Left lung (tissue), 4 donors: ENCODE measurements at regions not wholly inside any gene's neighbourhood (a gene's known extent, or its start where the extent isn't known, plus 50 kb on each side); places are given as distances from the start of the nearest gene placed in this dataset.
"Not testable (repeated sequence)": the region's sequence is repeated elsewhere in the genome, so short reads cannot be mapped to it uniquely, and the experiment has no call there.

Source experiments
- ATAC-seq: fragments of 200-7000 bp; cut with Tn5 transposase; one replicate; pipeline ENCODE4 v1.9.1; 2020; ENCODE audit warnings: moderate library complexity
- DNase-seq, 4 donors: peaks; one replicate each; pipeline ENCODE4 v3.0.0-alpha.2; 2013 to 2020
- H3K27ac ChIP-seq, 2 donors: fragments of 200-600 bp; sonication (generic) in 1 of 2; one replicate each; pipeline versions ENCODE4 v1.5.0 to v1.8.0; 2020 to 2021
- H3K27me3 ChIP-seq, 2 donors: fragments of 200-600 bp; sonication (generic) in 1 of 2; one replicate each; pipeline versions ENCODE4 v1.5.0 to v1.8.0; 2020 to 2021
- H3K36me3 ChIP-seq, 2 donors: fragments of 200-600 bp; sonication (generic) in 1 of 2; one replicate each; pipeline versions ENCODE4 v1.5.0 to v1.8.0; 2020 to 2021
- H3K4me1 ChIP-seq, 2 donors: fragments of 200-600 bp; one replicate each; pipeline ENCODE4 v1.8.0; 2021
- H3K4me3 ChIP-seq, 2 donors: fragments of 200-600 bp; sonication (generic) in 1 of 2; one replicate each; pipeline versions ENCODE4 v1.5.0 to v1.8.0; 2020 to 2021; ENCODE audit warnings: mild to moderate bottlenecking in 1 of 2
- H3K9me3 ChIP-seq, 2 donors: fragments of 200-600 bp; sonication (generic) in 1 of 2; one replicate each; pipeline versions ENCODE4 v1.5.0 to v1.8.0; 2020 to 2021
- CTCF ChIP-seq, 2 donors: fragments of 200-600 bp; sonication (generic) in 1 of 2; IDR thresholded peaks; one replicate each; pipeline versions ENCODE4 v1.5.0 to v1.8.0; 2021; ENCODE audit warnings: antibody characterized with exemption in 2 of 2
- intact Hi-C, 2 donors: fragments of 100-400 bp; cut with DNase I; formaldehyde crosslinking; loops; one replicate each; pipeline versions ENCODE4 v1.11.2 to v1.14.2; 2022
- donor health status: DM: no; HTN: yes; CAD: no.
- donor health status: DM: no; HTN: no; CAD: no.

- H3K27ac ChIP-seq = no peak overlapping the region
- intact Hi-C loops = no loop called here
- no peak overlapping the region for H3K4me3 ChIP-seq
- DNase-seq (no peak), ATAC-seq (no peak)
- H3K9me3 ChIP-seq = peaks cover 0 to 19% of the 10 kb centered on the region in 2 donors
- H3K36me3 ChIP-seq = no peaks in the 10 kb centered on the region
- no peaks in the 10 kb centered on the region for H3K4me1 ChIP-seq
- H3K27me3 ChIP-seq = no peaks in the 10 kb centered on the region
- no peak for TF ChIP-seq CTCF (IDR thresholded peaks at IDR 0.05)
Measured at GRCh38 chr5:17333755-17334154, 116.3 kb downstream of the BASP1 start.

DNA sequence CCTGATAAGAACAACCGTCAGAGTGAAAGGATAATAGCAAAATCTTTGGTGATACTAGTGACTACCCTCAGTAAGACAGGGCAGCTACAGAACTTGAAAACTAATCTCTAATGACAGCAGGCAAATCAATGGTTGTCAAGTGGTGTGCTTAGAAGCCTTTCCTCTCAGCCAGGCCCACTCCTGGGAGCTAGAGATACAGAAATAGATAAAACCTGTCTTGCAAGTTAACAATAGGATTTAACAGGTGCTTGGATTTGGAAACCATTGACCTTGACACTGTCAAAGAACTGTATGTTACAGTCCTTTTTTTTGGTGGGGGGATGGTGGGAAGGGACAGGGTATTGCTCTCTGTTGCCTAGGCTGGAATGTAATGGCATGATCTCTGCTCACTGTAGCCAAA, 118.6 kb downstream of the BASP1 start:
- ATAC-seq = no peak
- no peak overlapping the region for H3K4me3 ChIP-seq
- peaks cover 0 to 19% of the 10 kb centered on the region in 2 donors for H3K9me3 ChIP-seq
- H3K27me3 ChIP-seq = no peaks in the 10 kb centered on the region
- no peak overlapping the region for H3K27ac ChIP-seq
- H3K4me1 ChIP-seq = peaks cover 0 to 3% of the 10 kb centered on the region in 2 donors
- no peak for DNase-seq
- H3K36me3 ChIP-seq = no peaks in the 10 kb centered on the region
- intact Hi-C loops = no loop called here
- no peak for TF ChIP-seq CTCF (IDR thresholded peaks at IDR 0.05)

GRCh38 chr5:17336723-17337122, 119.3 kb downstream of the BASP1 start:
- H3K27me3 ChIP-seq, ATAC-seq, DNase-seq, H3K4me3 ChIP-seq, H3K36me3 ChIP-seq, H3K4me1 ChIP-seq, intact Hi-C loops, H3K27ac ChIP-seq: not testable (repeated sequence)
- H3K9me3 ChIP-seq = peaks cover 0 to 19% of the 10 kb centered on the region in 2 donors

GRCh38 chr5:17339841-17340240, 122.4 kb downstream of the BASP1 start:
- H3K4me1 ChIP-seq = peaks cover 0 to 4% of the 10 kb centered on the region in 2 donors
- peaks cover 0 to 15% of the 10 kb centered on the region in 2 donors for H3K9me3 ChIP-seq
- DNase-seq (no peak), ATAC-seq (no peak)
- no peak overlapping the region for H3K4me3 ChIP-seq
- TF ChIP-seq CTCF (IDR thresholded peaks at IDR 0.05) = no peak
- no peaks in the 10 kb centered on the region for H3K27me3 ChIP-seq
- H3K36me3 ChIP-seq = no peaks in the 10 kb centered on the region
- no peak overlapping the region for H3K27ac ChIP-seq
- intact Hi-C loops = no loop called here

DNA sequence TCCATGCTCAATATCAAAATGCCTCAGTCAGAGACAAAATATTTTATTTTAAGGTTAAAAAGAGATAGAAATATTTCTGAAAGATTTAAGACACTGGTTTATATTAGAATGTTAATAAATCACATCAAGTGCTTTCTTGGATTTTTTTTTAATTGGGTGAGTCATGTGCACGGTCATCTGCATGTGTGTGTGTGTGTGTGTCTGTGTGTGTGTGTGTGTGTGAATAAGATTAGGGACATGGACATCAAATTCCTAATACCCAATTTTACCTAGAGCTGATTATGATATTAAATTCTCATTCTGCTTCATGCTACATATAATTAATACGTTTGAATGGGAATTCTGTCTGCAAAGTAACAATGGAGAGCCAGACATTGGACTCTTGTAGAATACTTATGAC, 122.9 kb downstream of the BASP1 start:
- intact Hi-C loops = no loop called here
- ATAC-seq (no peak), DNase-seq (no peak)
- peaks cover 0 to 15% of the 10 kb centered on the region in 2 donors for H3K9me3 ChIP-seq
- H3K27ac ChIP-seq = no peak overlapping the region
- H3K27me3 ChIP-seq = no peaks in the 10 kb centered on the region
- no peak overlapping the region for H3K4me3 ChIP-seq
- peaks cover 0 to 4% of the 10 kb centered on the region in 2 donors for H3K4me1 ChIP-seq
- no peaks in the 10 kb centered on the region for H3K36me3 ChIP-seq
- TF ChIP-seq CTCF (IDR thresholded peaks at IDR 0.05) = no peak

DNA sequence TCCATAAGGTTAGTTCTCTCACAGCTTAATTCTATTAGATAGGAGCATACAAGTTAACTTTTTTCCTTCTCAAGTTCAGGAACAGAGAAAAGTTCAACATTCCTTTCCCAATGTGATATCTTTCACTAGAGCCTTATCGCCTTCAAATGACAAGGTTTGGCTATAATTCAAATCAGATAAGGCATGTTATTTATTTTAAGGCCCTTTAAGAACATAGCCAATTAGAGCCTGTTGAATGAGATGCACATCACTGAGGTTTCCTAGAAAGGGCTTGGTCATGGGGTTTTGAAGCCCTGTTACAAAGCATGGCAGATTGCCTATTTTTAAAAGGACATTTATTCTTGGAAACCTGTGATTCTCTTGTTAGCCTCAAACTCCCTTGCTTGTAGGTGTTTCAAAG, 123.4 kb downstream of the BASP1 start:
- TF ChIP-seq CTCF (IDR thresholded peaks at IDR 0.05) = no peak
- Histone ChIP-seq H3K4me3 (no peak overlapping the region), H3K27me3 (no peaks in the 10 kb centered on the region), H3K36me3 (no peaks in the 10 kb centered on the region), H3K9me3 (peaks cover 0 to 15% of the 10 kb centered on the region in 2 donors), H3K4me1 (peaks cover 0 to 4% of the 10 kb centered on the region in 2 donors), H3K27ac (no peak overlapping the region)
- ATAC-seq (peak; percentile 40), DNase-seq (peak in 1 of 4 donors; percentile 51)
- intact Hi-C loops = no loop called here
